GM19043 (cell line): ENCODE measurements at regions not wholly inside any gene's neighbourhood (a gene's known extent, or its start where the extent isn't known, plus 50 kb on each side); places are given as distances from the start of the nearest gene placed in this dataset.
"Not testable (repeated sequence)": the region's sequence is repeated elsewhere in the genome, so short reads cannot be mapped to it uniquely, and the experiment has no call there.

Source experiments
- ATAC-seq: cut with Tn5 transposase; IDR thresholded peaks from one replicate; pipeline ENCODE4 v1.9.1; 2021; ENCODE audit warnings: low read depth; ENCODE audit not compliant: unreplicated experiment

GRCh38 chr22:22369964-22370270 is 125.3 kb downstream of the VPREB1 start:
- no peak for ATAC-seq

GRCh38 chr22:22371031-22371541 is 126.5 kb downstream of the VPREB1 start:
- no peak for ATAC-seq

- ATAC-seq, result no peak
Measured at GRCh38 chr22:22372086-22372485, 127.5 kb downstream of the VPREB1 start.

DNA sequence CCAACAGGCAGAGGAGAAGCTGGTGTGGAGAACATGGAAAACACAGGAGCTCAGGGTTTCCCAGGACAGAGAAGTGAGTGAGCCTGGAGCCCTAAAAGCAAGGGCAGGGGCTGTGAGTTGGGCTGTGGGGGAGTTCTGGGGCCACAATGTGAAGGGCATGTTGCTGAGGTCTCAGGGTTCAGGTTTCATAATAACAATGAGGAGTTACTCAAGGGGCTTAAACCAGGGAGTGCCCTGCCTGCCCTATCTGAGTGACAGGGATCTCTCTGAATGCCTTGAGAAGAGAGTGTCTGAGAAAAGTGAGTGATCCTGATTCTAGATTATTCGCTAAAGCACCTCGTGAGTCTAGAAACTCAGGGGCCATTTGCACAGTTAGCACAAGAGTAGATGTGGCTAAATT is 129.6 kb downstream of the VPREB1 start:
- ATAC-seq, result no peak

GRCh38 chr22:22374579-22374978 is 130.0 kb downstream of the VPREB1 start:
- no peak for ATAC-seq

DNA sequence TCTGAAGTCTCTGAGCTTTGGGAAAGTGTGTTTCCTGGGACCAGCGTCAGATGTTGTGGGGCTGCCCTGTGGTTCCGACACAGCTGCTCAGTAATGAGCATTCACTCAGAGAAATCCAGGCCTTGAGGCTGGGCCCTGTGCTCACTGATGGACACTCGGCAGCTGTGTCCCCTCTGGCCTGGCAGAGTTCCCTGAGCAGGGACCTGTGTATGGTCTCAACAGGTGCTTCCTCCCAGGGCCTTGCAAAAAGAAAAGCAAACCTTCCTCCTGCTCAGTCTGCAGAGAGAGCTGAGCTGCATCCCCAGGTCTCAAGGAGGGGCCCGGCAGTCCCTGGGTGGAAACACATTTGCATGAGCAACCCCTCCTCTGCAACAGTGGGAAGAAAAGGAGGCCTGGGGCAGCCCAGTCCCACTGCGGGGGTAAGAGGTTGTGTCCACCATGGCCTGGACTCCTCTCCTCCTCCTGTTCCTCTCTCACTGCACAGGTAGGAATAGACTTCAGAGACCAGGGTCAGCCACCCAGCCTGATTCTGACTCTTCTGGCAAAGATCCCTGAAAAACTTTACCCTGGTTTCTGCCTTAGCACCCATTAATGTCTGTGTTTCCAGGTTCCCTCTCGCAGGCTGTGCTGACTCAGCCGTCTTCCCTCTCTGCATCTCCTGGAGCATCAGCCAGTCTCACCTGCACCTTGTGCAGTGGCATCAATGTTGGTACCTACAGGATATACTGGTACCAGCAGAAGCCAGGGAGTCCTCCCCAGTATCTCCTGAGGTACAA is 131.2 kb downstream of the VPREB1 start:
- ATAC-seq, result no peak

- ATAC-seq, result no peak
Measured at GRCh38 chr22:22376352-22376706, 131.7 kb downstream of the VPREB1 start.

- ATAC-seq, result not testable (repeated sequence)
Measured at GRCh38 chr22:22376884-22377283, 131.7 kb downstream of the ZNF280B start.

DNA sequence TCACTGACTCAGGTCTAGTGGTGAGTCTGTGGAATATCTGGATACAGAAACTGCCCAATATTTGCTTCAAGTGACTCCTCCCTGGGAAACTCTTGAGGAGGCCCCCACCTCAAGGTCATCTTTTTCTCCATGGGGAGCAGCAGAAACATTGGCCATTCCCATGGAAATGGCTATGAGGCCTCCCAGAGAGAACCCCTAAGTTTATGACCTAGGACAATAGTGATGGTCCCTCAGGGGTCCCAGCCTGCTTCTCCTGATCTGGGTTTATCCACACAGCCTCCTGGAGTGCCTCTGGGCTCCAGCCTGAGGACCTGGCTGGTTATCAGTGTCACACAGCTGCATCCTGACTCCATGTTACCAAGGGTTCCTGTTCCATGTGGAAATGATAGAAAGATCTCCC is 131.2 kb downstream of the ZNF280B start:
- ATAC-seq, result no peak

- ATAC-seq, result no peak
Measured at GRCh38 chr22:22378446-22379415, 129.8 kb downstream of the ZNF280B start.

- no peak for ATAC-seq
Measured at GRCh38 chr22:22380098-22381030, 128.2 kb downstream of the ZNF280B start.

DNA sequence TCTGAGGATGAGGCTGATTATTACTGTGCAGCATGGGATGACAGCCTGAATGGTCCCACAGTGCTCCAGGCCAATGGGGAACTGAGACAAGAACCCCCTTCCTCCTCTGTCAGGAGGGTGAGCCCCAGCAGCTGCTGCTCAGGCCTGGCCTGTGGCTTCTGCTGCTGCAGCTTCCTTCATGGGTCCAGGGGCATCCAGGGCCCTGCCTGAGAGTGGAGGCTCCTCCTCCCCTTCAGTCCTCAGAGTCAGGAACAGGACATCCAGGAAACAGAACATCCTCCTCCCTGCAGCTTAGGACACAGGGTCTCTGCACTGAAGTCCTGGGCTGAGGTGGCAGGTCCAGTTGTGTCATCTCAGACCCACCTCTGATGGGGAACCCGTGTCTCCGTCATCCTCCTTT is 127.2 kb downstream of the ZNF280B start:
- ATAC-seq, result not testable (repeated sequence)

- no peak for ATAC-seq
Measured at GRCh38 chr22:22384267-22384666, 124.3 kb downstream of the ZNF280B start.

DNA sequence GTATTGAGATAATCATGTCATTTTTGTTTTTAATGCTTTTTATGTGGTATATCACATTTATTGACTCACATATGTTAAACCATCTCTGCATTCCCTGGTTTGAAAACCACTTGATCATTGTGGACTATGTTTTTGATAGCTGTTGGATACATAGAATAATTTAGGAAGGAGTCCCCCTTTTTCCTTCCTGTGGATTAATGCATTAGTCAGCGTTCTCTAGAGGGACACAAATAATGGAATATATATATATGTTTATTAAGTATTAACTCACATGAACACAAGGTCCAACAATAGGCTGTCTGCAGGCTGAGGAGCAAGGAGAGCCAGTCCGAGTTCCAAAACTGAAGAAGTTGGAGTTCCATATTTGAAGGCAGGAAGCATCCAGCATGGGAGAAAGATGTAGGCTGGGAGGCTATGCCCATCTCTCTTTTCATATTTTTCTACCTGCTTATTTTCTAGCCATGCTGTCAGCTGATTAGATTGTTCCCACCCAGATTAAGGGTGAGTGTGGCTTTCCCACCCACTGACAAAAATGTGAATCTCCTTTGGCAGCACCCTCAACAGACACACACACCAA is 123.8 kb downstream of the ZNF280B start:
- ATAC-seq, result no peak

DNA sequence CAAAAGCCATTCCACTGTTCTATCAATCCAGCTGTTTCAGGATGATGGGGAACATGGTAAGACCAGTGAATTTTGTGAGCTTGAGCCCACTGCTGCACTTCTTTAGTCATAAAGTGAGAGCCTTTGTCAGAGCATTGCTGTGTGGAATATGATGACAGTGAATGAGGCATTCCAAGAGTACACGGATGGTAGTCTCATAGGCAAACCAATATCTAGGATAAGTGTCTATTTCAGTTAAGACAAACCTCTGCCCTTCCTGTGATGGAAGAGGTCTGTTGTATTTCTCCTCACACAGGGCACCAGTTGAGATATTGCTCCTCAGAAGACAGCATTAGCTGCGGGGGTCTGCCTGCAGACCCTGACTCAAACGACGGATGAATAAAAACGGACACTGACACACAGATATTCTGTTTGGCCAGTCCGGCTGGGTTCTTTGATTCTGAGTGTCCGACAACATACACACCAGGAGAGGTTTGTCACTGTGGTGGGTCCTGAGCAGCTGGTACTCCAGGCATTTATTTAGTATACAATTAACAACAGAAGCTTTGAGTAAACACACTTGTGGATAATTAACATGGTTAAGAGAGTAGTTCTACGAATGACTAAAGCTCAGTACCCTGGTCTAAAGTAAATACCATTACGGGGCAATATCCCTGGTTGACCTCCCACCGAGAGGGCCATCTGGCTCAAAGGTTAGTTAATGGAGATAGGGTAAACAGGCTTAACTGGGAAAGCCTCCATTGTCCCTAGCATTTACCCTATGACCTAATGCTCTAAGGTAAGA is 121.7 kb downstream of the ZNF280B start:
- no peak for ATAC-seq

GRCh38 chr22:22387386-22387736 is 121.2 kb downstream of the ZNF280B start:
- no peak for ATAC-seq

GRCh38 chr22:22388090-22388489 is 120.5 kb downstream of the ZNF280B start:
- no peak for ATAC-seq

- ATAC-seq, result no peak
Measured at GRCh38 chr22:22388494-22388893, 120.0 kb downstream of the ZNF280B start.

DNA sequence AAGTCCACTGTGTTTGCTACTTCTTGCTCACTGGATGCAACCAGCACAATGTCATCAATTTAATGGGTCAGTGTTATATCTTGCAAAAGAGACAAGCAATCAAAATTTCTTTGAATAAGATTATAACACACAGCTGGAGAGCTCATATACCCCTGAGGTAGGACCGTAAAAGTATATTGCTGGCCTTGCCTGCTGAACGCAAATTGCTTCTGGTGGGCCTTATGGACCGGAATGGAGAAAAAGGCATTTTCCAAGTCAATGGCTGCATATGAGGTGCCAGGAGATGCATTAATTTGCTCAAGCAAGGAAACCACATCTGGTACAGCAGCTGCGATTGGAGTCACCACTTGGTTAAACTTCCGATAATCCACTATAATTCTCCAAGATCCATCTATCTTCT is 119.1 kb downstream of the ZNF280B start:
- ATAC-seq, result no peak

GRCh38 chr22:22390989-22391388 is 117.6 kb downstream of the ZNF280B start:
- no peak for ATAC-seq
